GM19025 (cell line): ENCODE measurements at regions not wholly inside any gene's neighbourhood (a gene's known extent, or its start where the extent isn't known, plus 50 kb on each side); places are given as distances from the start of the nearest gene placed in this dataset.
A peak's percentile ranks its signal among the peaks of the same experiment; 100 is the strongest.
"Not testable (repeated sequence)": the region's sequence is repeated elsewhere in the genome, so short reads cannot be mapped to it uniquely, and the experiment has no call there.

Experiments used
- ATAC-seq: cut with Tn5 transposase; IDR thresholded peaks from one replicate; pipeline ENCODE4 v1.9.1; 2021; ENCODE audit warnings: mild to moderate bottlenecking, low read depth, moderate library complexity; ENCODE audit not compliant: unreplicated experiment

DNA sequence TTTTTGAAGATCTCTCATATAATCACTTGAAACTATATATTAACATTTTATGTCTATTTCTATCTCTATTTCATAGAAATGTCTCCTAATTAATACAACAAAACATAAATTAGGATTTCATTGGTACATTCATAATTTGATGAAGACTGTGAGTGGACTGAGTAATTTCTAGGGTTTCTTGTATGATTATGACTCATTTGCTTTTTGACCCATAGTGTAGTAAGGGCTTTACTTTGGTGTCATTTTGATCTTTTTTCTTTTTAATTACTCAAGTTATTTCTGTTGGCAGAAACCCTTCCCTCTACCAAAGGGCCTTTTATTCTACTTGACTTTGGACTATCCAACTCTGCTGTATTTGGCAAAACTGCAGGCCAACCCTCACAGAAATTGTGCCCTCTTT is 207.9 kb upstream of the MAGEB16 start:
- no peak for ATAC-seq

DNA sequence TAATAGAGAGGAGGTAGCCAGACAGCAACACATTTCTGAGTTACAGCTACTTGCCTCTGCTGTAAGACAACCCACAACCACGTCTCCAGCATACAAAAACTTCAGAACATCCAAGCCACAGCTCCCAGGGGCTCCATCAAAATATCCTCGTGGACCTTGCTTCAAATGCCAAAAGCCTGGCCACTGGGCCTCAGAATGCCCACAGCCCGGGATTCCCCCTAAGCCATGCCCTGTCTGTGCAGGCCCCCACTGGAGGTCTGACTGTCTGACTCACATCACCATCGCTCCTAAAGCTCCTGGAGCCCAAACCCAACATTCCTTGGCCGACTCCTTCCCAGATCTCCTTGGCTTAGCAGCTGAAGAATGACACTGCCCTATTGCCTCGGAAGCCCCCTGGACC is 186.6 kb upstream of the MAGEB16 start:
- ATAC-seq = not testable (repeated sequence)

- no peak for ATAC-seq
These were observed 180.3 kb upstream of the MAGEB16 start for GRCh38 chrX:35617836-35618235.

GRCh38 chrX:35622040-35622439 is 176.1 kb upstream of the MAGEB16 start:
- no peak for ATAC-seq

DNA sequence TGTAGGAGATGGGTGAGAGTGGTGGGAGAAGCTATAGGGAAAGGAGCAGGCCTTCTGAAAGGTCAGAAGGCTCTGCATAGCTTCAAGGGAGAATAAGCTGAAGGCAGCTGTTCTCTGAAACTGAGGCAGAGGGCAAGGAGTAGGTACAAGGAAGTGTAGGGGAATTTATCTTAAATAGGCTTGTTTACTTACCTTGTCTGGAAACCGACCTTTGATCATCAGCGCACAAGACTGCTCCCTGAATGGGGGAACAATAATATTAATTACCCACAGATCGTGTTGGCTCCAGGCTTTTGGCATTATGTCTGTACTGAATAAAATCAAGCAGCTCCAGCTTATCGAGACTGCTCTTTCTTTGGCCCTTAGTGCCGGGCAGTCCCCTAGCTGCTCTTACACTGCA is 175.5 kb upstream of the MAGEB16 start:
- ATAC-seq = no peak

GRCh38 chrX:35625714-35626113 is 172.4 kb upstream of the MAGEB16 start:
- no peak for ATAC-seq

DNA sequence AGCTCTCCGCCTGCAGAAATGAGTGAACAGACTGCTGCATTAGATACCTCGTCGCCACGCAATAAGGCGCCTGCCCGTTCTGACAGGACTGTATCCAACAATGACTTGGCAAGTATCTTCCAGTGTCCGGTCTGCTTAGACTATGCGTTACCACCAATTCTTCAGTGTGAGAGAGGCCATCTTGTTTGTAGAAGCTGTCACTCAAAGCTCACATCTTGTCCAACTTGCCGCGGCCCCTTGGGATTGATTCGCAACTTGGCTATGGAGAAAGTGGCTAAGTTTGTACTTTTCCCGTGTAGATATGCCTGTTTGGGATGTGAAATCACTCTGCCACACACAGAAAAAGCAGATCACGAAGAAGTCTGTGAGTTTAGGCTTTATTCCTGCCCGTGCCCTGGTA is 172.0 kb upstream of the MAGEB16 start:
- ATAC-seq = no peak

- ATAC-seq = not testable (repeated sequence)
These were observed 162.2 kb upstream of the MAGEB16 start for GRCh38 chrX:35635971-35636370.

DNA sequence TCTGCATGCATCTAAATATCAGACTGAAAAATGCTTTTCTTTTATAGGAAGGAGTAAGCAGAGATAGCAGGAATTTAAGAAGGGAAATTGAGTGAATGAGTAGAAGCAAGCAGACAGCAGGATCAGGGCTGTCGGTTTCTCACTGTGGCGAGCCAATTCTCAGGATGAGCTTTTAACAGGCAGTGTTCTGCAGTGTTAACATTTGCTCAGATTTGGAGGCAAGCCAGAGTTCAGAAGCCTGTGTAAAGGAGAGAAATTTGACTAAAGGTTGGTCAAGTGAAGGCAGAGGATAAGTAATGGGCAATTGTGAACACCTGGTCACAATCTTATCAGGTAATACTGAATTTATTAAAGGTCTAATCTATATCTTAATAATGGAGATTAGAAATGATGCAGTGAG is 133.3 kb upstream of the MAGEB16 start:
- no peak for ATAC-seq

- no peak for ATAC-seq
These were observed 132.8 kb upstream of the MAGEB16 start for GRCh38 chrX:35665311-35665710.

- no peak for ATAC-seq
These were observed 127.3 kb upstream of the MAGEB16 start for GRCh38 chrX:35670889-35671288.

- ATAC-seq = no peak
These were observed 123.0 kb upstream of the MAGEB16 start for GRCh38 chrX:35675151-35675550.

GRCh38 chrX:35680940-35681346 is 117.2 kb upstream of the MAGEB16 start:
- no peak for ATAC-seq

DNA sequence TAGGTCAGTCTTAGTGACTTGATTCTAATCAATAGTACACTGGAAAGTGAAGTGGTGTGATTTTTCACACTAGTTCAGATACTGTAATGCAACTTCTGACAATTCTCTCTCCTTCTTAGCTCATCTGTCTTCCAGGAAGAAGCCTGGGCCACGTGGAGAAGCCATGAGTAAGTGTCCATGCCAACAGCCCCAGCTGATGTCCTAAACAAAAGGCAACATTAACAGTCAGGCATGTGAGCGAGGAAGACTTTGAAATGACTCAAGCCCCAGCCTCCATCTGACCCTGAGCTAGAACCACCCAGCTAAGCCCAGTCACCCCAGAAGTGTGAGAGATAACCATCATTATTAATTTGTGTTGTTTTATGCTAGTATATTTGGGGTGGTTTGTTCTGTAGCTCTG is 115.7 kb upstream of the MAGEB16 start:
- no peak for ATAC-seq

- ATAC-seq = peak; percentile 65
These were observed 101.3 kb upstream of the MAGEB16 start for GRCh38 chrX:35696760-35697234.

GRCh38 chrX:35699642-35700041 is 98.5 kb upstream of the MAGEB16 start:
- ATAC-seq = no peak

DNA sequence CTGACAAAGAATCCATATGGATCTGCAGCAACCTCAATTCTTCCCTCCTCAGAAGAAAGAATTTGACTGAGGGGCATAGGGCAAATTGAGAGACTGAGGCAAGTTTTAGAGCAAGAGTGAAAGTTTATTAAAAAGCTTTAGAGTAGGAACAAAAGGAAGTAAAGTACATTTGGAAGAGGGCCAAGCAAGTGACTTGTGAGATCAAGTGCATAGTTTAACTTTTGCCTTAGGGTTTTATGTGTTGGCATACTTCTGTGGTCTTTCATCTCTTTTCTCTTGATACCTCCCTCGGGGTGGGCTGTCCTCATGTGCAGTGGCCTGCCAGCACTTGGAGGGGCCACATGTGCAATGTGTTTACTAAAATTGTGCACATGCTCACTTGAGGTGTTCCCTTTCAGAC is 98.0 kb upstream of the MAGEB16 start:
- no peak for ATAC-seq

- no peak for ATAC-seq
These were observed 86.9 kb upstream of the MAGEB16 start for GRCh38 chrX:35711281-35711680.

DNA sequence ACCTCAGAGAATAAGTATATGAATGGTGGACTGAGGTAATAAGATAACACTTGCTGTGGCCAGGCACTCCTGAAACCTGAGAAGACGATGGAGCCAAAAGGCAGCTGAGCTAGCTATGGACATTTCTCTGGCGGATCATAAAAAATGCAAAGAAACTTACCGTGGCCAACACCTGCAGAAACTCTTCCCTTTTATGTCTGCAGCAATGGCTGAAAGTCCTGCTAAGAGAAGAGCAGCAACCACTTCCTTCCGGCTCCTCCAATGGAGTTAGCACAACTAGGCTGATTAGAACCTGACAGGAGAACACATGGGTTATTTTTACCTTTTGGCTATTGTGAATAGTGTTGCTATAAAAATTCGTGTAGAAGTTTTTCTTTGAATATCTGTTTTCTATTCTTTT is 76.0 kb upstream of the MAGEB16 start:
- ATAC-seq = no peak

DNA sequence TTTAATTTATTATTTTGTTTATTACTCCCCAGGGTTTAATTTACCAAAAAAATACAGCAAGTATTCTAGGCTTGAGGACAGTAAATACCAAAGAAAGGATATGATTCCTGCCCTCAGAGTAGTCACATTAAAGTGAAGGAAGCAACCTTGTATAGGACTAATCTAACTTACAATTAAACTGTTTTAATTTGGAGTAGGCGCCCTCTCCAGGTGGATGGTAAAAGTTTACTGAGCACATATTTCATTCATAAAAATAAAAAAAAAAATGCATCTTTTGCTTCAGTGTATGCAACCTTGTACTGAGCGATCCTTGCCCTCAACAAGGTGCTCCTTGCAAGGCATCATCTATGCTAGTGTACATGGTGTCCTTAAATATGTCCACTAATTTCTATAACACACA is 72.0 kb upstream of the MAGEB16 start:
- ATAC-seq = no peak

GRCh38 chrX:35728481-35728880 is 69.7 kb upstream of the MAGEB16 start:
- no peak for ATAC-seq

DNA sequence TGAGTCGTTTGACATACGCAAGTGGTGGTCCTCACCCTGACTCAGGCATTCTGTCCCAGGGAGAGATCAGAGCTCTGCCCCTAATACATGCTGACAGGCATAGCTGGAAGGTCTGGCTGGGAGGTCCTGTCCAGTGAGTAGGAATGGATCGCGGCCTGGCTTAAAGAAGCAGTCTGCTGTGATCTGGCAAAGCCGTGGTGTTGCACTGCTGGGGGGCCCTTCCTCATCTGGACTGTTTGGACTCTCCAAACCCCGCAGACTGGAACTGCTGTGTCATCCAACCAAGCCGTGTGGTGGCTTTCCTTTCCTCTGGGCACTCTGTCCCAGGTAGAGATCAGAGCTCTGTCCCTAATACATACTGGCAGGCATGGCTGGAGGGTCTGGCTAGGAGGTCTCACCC is 64.3 kb upstream of the MAGEB16 start:
- ATAC-seq = no peak

DNA sequence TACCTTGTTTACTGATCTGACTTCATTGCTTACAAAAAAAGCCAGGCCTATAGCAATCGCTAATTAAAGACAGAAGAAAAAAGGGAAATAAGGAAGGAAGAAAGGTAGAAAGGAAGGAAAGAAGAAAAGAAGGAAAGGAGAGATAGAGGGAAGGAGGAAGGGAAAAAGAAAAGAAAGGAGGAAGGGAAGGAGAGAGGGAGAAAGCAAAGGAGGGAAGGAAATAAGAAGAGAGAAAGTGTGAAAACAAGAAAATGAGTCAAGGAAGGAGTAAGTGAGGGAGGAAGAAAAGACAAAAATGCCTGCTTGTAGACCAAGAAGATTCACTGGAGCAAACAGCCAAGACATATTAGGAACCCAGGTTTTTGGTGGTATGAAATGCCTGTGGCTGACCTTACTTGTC is 57.0 kb upstream of the MAGEB16 start:
- ATAC-seq = no peak
